Spleen (tissue), 11 donors: ENCODE measurements at regions not wholly inside any gene's neighbourhood (a gene's known extent, or its start where the extent isn't known, plus 50 kb on each side); places are given as distances from the start of the nearest gene placed in this dataset.

Source experiments
- DNase-seq: peaks from one replicate; pipeline ENCODE4 v3.0.0-alpha.2; 2020
- H3K27ac ChIP-seq, 8 donors: fragments of 200-600 bp; sonication (generic) in 7 of 8; 1 replicate in 4 of 8; 2 replicates in 4 of 8; pipeline versions ENCODE4 v1.5.0 to v1.8.0; 2016 to 2021; ENCODE audit warnings: inconsistent platforms in 4 of 8, mild to moderate bottlenecking in 4 of 8, moderate library complexity in 1 of 8
- H3K27me3 ChIP-seq, 7 donors: fragments of 200-600 bp; sonication (generic) in 6 of 7; replicated peaks in 1 of 7; 1 replicate in 4 of 7; 2 replicates in 3 of 7; pipeline versions ENCODE4 v1.5.0 to v1.8.0; 2016 to 2021; ENCODE audit warnings: inconsistent platforms in 3 of 7, mild to moderate bottlenecking in 1 of 7
- H3K36me3 ChIP-seq, 6 donors: fragments of 200-600 bp; sonication (generic) in 5 of 6; 1 replicate in 4 of 6; 2 replicates in 2 of 6; pipeline versions ENCODE4 v1.5.0 to v1.8.0; 2016 to 2021; ENCODE audit warnings: inconsistent platforms in 2 of 6
- H3K4me1 ChIP-seq, 6 donors: fragments of 200-600 bp; sonication (generic) in 5 of 6; 1 replicate in 3 of 6; 2 replicates in 3 of 6; pipeline versions ENCODE4 v1.5.0 to v1.8.0; 2016 to 2021; ENCODE audit warnings: inconsistent platforms in 3 of 6
- H3K4me3 ChIP-seq, 8 donors: fragments of 200-600 bp; sonication (generic) in 7 of 8; 1 replicate in 4 of 8; 2 replicates in 4 of 8; pipeline versions ENCODE4 v1.5.0 to v1.8.0; 2016 to 2021; ENCODE audit warnings: inconsistent platforms in 4 of 8, mild to moderate bottlenecking in 4 of 8, moderate library complexity in 2 of 8
- H3K9me3 ChIP-seq, 8 donors: fragments of 200-600 bp; sonication (generic) in 7 of 8; 1 replicate in 4 of 8; 2 replicates in 4 of 8; pipeline versions ENCODE4 v1.5.0 to v1.8.0; 2016 to 2021; ENCODE audit warnings: inconsistent platforms in 4 of 8
- CTCF ChIP-seq, 11 experiments: fragments of 200-600 bp in 7 of 11; fragments of 450-650 bp in 4 of 11; sonication (generic) in 4 of 11; IDR thresholded peaks in 8 of 11; conservative IDR thresholded peaks in 3 of 11; 1 replicate in 7 of 11; 2 replicates in 4 of 11; pipeline versions ENCODE4 v1.4.0 to v1.8.0; 2016 to 2021; ENCODE audit warnings: antibody characterized with exemption in 11 of 11, inconsistent platforms in 4 of 11, mild to moderate bottlenecking in 1 of 11
- POLR2A ChIP-seq, 3 donors: fragments of 450-650 bp; IDR thresholded peaks; one replicate each; pipeline ENCODE4 v1.5.1; 2017; ENCODE audit warnings: antibody characterized with exemption in 3 of 3, mild to moderate bottlenecking in 1 of 3
- POLR2AphosphoS5 ChIP-seq, 3 donors: sonication (generic); formaldehyde crosslinking; IDR thresholded peaks; one replicate each; pipeline ENCODE4 v1.5.1; 2017; ENCODE audit warnings: antibody characterized with exemption in 3 of 3
- WGBS, 5 donors: extraction: QIAGEN DNeasy Blood & Tissue Kit in 3 of 5; methylation state at CpG; one replicate each; pipeline versions ENCODE4 v1.1.5 to v1.1.7; 2013 to 2018; 5-methylcytosine and 5-hydroxymethylcytosine counted together
- intact Hi-C: fragments of 100-400 bp; cut with DNase I; formaldehyde crosslinking; loops from one replicate; pipeline ENCODE4 v1.15.0; 2023; ENCODE audit warnings: low total_unique reads
- donor health status: healthy with polysubstance abuse.
- donor health status: DM: no; HTN: no; CAD: no; lungs with moderate emphysema.
- donor health status: DM: no; HTN: no; CAD: no.
- donor health status: Bipolar disorder and iron deficiency.
- donor health status: healthy.
- donor health status: DM: no; HTN: no; CAD: no.
- donor health status: DM: yes; HTN: yes; CAD: no.

- no peak for DNase-seq
- intact Hi-C loops: no loop called here
- no peaks in the 10 kb centered on the region for H3K9me3 ChIP-seq
- H3K27me3 ChIP-seq: no peaks in the 10 kb centered on the region
- WGBS, 5 donors: 77 to 95% (median 84%) methylated on average over 6 of the region's 6 CpGs
- no peak overlapping the region for H3K27ac ChIP-seq
- H3K4me1 ChIP-seq: no peaks in the 10 kb centered on the region
- TF ChIP-seq POLR2AphosphoS5 (IDR thresholded peaks at IDR 0.05) (no peak), POLR2A (IDR thresholded peaks at IDR 0.05) (no peak), CTCF (IDR thresholded peaks at IDR 0.05 in 8 of 11, conservative IDR thresholded peaks at IDR 0.05 in 3 of 11) (no peak)
- no peak overlapping the region for H3K4me3 ChIP-seq
- H3K36me3 ChIP-seq: no peaks in the 10 kb centered on the region
These were observed 133.9 kb upstream of the COBL start for GRCh38 chr7:51450541-51450940.

GRCh38 chr7:51446785-51447184 lies 130.2 kb upstream of the COBL start:
- intact Hi-C loops: no loop called here
- no peak overlapping the region for H3K27ac ChIP-seq
- H3K4me1 ChIP-seq: no peaks in the 10 kb centered on the region
- H3K27me3 ChIP-seq: no peaks in the 10 kb centered on the region
- H3K9me3 ChIP-seq: peaks cover 0 to 25% (median 17%) of the 10 kb centered on the region in 8 donors
- WGBS, 5 donors: 58 to 68% (median 62%) methylated on average over 5 of the region's 5 CpGs
- DNase-seq: no peak
- TF ChIP-seq POLR2AphosphoS5 (IDR thresholded peaks at IDR 0.05) (no peak), POLR2A (IDR thresholded peaks at IDR 0.05) (no peak), CTCF (IDR thresholded peaks at IDR 0.05 in 8 of 11, conservative IDR thresholded peaks at IDR 0.05 in 3 of 11) (no peak)
- no peaks in the 10 kb centered on the region for H3K36me3 ChIP-seq
- H3K4me3 ChIP-seq: no peak overlapping the region

GRCh38 chr7:51446356-51446755 lies 129.7 kb upstream of the COBL start:
- Histone ChIP-seq H3K27me3 (no peaks in the 10 kb centered on the region), H3K4me3 (no peak overlapping the region), H3K36me3 (no peaks in the 10 kb centered on the region), H3K27ac (no peak overlapping the region), H3K9me3 (peaks cover 0 to 25% (median 17%) of the 10 kb centered on the region in 8 donors), H3K4me1 (no peaks in the 10 kb centered on the region)
- 23 to 45% (median 36%) methylated on average over 11 of the region's 11 CpGs for WGBS, 5 donors
- DNase-seq: no peak
- intact Hi-C loops: no loop called here
- TF ChIP-seq POLR2A (IDR thresholded peaks at IDR 0.05): no peak
- TF ChIP-seq POLR2AphosphoS5 (IDR thresholded peaks at IDR 0.05): no peak
- no peak for TF ChIP-seq CTCF (IDR thresholded peaks at IDR 0.05 in 8 of 11, conservative IDR thresholded peaks at IDR 0.05 in 3 of 11)

- no peak for DNase-seq
- intact Hi-C loops: no loop called here
- 33 to 74% (median 67%) methylated on average over 1 of the region's 1 CpG for WGBS, 5 donors
- no peak overlapping the region for H3K27ac ChIP-seq
- H3K9me3 ChIP-seq: peaks cover 0 to 25% (median 17%) of the 10 kb centered on the region in 8 donors
- H3K4me1 ChIP-seq: no peaks in the 10 kb centered on the region
- H3K27me3 ChIP-seq: no peaks in the 10 kb centered on the region
- H3K4me3 ChIP-seq: no peak overlapping the region
- no peak for TF ChIP-seq CTCF (IDR thresholded peaks at IDR 0.05 in 8 of 11, conservative IDR thresholded peaks at IDR 0.05 in 3 of 11)
- TF ChIP-seq POLR2AphosphoS5 (IDR thresholded peaks at IDR 0.05): no peak
- no peak for TF ChIP-seq POLR2A (IDR thresholded peaks at IDR 0.05)
- no peaks in the 10 kb centered on the region for H3K36me3 ChIP-seq
These were observed 128.3 kb upstream of the COBL start for GRCh38 chr7:51444936-51445335.
